DND-41 (cell line): ENCODE measurements at regions not wholly inside any gene's neighbourhood (a gene's known extent, or its start where the extent isn't known, plus 50 kb on each side); places are given as distances from the start of the nearest gene placed in this dataset.

Experiments
- ATAC-seq: fragments of 200-7000 bp; cut with Tn5 transposase; 3 replicates; pipeline ENCODE4 v1.9.1; 2021; ENCODE audit warnings: low read depth; ENCODE audit not compliant: insufficient read depth
- DNase-seq: peaks from one replicate; pipeline ENCODE4 v3.0.0-alpha.2; 2020
- H2AFZ ChIP-seq: 2 replicates; pipeline ENCODE4 v1.6.0; 2012; ENCODE audit warnings: low read depth, low read length
- H3K27ac ChIP-seq: 2 replicates; pipeline ENCODE4 v1.5.1; 2012; ENCODE audit warnings: low read length, inconsistent platforms
- H3K27me3 ChIP-seq: fragments of 200-600 bp; sonication (generic); 2 replicates; pipeline ENCODE4 v1.6.0; 2012; ENCODE audit warnings: low read length, mild to moderate bottlenecking, inconsistent platforms; ENCODE audit not compliant: insufficient read depth, poor library complexity
- H3K36me3 ChIP-seq: 2 replicates; pipeline ENCODE4 v1.5.1; 2012; ENCODE audit warnings: low read length, inconsistent platforms; ENCODE audit not compliant: insufficient read depth
- H3K4me1 ChIP-seq: 2 replicates; pipeline ENCODE4 v1.5.1; 2012; ENCODE audit warnings: mild to moderate bottlenecking, low read length; ENCODE audit not compliant: insufficient read depth
- H3K4me2 ChIP-seq: 2 replicates; pipeline ENCODE4 v1.6.0; 2012; ENCODE audit warnings: mild to moderate bottlenecking, moderate library complexity, low read length, inconsistent platforms; ENCODE audit not compliant: insufficient read depth
- H3K4me3 ChIP-seq, 2 experiments: fragments of 200-600 bp in 1 of 2; shearing (Covaris generic) in 1 of 2; 2 replicates each; pipeline ENCODE4 v1.5.1; 2012 to 2016; ENCODE audit warnings: inconsistent platforms in 2 of 2, low read length in 2 of 2, mild to moderate bottlenecking in 2 of 2, low read depth in 1 of 2, moderate library complexity in 1 of 2
- H3K79me2 ChIP-seq: 2 replicates; pipeline ENCODE4 v1.6.0; 2012; ENCODE audit warnings: low read length, inconsistent platforms; ENCODE audit not compliant: insufficient read depth
- H3K9ac ChIP-seq: 2 replicates; pipeline ENCODE4 v1.6.0; 2012; ENCODE audit warnings: low read depth, mild to moderate bottlenecking, inconsistent platforms, low read length, moderate library complexity
- H3K9me3 ChIP-seq: 2 replicates; pipeline ENCODE4 v1.5.1; 2012; ENCODE audit warnings: low read length, moderate library complexity, mild to moderate bottlenecking, inconsistent platforms; ENCODE audit not compliant: insufficient read depth, severe bottlenecking
- H4K20me1 ChIP-seq: 2 replicates; pipeline ENCODE4 v1.6.0; 2012; ENCODE audit warnings: low read length; ENCODE audit not compliant: insufficient read depth
- CTCF ChIP-seq: IDR thresholded peaks from 2 replicates; pipeline ENCODE4 v1.5.1; 2012; ENCODE audit warnings: borderline replicate concordance, low read length, moderate library complexity, mild to moderate bottlenecking; ENCODE audit not compliant: poor library complexity, severe bottlenecking; ENCODE audit errors: extremely low read depth
- EZH2 ChIP-seq: IDR thresholded peaks from 3 replicates; pipeline ENCODE4 v1.6.1; 2012; ENCODE audit warnings: borderline replicate concordance, low read depth, mild to moderate bottlenecking, moderate library complexity, low read length, inconsistent platforms; ENCODE audit not compliant: severe bottlenecking

DNA sequence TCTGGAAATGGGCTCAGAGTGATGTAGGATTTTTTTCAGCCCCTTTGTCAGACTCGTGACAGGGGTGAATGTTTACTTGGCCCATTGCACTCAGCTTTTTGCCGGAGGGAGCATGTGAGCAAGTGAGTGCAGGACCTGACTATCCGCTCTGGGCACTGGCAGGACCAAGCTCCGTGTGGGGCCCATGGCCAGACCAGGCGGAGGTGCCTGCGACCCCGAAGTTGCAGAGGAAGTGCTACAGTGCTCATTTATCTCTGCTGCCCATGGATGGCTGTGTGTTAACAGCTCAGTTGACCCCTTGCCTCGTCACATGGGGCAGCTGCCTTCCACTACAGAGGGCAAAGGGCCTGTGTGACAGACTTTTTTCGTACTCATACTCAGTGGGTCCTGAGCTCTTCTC, 744.3 kb downstream of the IRX1 start:
- Histone ChIP-seq H3K27me3 (no peaks in the 10 kb centered on the region), H3K9me3 (peaks cover 2% of the 10 kb centered on the region), H3K4me3 (no peak overlapping the region), H3K36me3 (no peaks in the 10 kb centered on the region), H3K9ac (no peak overlapping the region), H3K79me2 (no peaks in the 10 kb centered on the region), H4K20me1 (no peaks in the 10 kb centered on the region), H3K4me2 (no peak overlapping the region), H3K4me1 (no peaks in the 10 kb centered on the region), H2AFZ (no peak overlapping the region), H3K27ac (no peak overlapping the region)
- ATAC-seq (no peak), DNase-seq (no peak)
- TF ChIP-seq CTCF = no peak
- no peak for TF ChIP-seq EZH2

DNA sequence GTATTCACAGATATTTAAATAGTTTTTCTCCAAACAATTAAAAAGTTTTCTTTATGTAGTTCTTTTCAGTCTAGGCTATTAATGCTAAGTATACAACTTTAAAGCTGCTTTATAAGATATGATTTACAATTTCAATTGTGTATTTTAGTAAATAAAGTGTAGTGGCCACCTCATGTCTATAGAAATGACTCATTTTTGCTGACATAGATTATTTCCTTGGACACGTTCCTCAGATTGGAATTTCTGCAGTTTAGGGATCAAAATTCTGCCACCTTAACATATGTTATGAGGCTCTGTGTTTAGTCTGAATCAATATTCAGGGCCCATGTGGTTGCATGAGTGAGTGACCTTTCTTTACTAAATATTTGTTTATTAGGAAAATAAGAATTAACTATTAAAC, 750.2 kb downstream of the IRX1 start:
- no peak overlapping the region for H2AFZ ChIP-seq
- DNase-seq = no peak
- ATAC-seq = no peak

GRCh38 chr5:4348423-4348822, 752.8 kb downstream of the IRX1 start:
- no peak overlapping the region for H3K4me2 ChIP-seq

More for the DNA sequence above, 750.2 kb downstream of the IRX1 start:
- Histone ChIP-seq H3K4me1 (no peaks in the 10 kb centered on the region), H3K9me3 (no peaks in the 10 kb centered on the region), H3K4me3 (no peak overlapping the region), H3K79me2 (no peaks in the 10 kb centered on the region), H3K9ac (no peak overlapping the region), H4K20me1 (no peaks in the 10 kb centered on the region), H3K27ac (no peak overlapping the region), H3K36me3 (no peaks in the 10 kb centered on the region), H3K4me2 (no peak overlapping the region), H3K27me3 (no peaks in the 10 kb centered on the region)
- no peak for TF ChIP-seq CTCF
- no peak for TF ChIP-seq EZH2

More at GRCh38 chr5:4348423-4348822, 752.8 kb downstream of the IRX1 start:
- H3K9ac ChIP-seq = no peak overlapping the region
- ATAC-seq (no peak), DNase-seq (no peak)
- no peaks in the 10 kb centered on the region for H3K79me2 ChIP-seq
- H3K4me3 ChIP-seq = no peak overlapping the region
- TF ChIP-seq CTCF (no peak), EZH2 (no peak)
- H2AFZ ChIP-seq = no peak overlapping the region
- H3K27ac ChIP-seq = no peak overlapping the region
- no peaks in the 10 kb centered on the region for H3K4me1 ChIP-seq
- H3K9me3 ChIP-seq = peaks cover 14% of the 10 kb centered on the region
- H3K36me3 ChIP-seq = no peaks in the 10 kb centered on the region
- no peaks in the 10 kb centered on the region for H4K20me1 ChIP-seq
- no peaks in the 10 kb centered on the region for H3K27me3 ChIP-seq
